Endodermal cell (in vitro differentiated cells): ENCODE measurements at regions not wholly inside any gene's neighbourhood (a gene's known extent, or its start where the extent isn't known, plus 50 kb on each side); places are given as distances from the start of the nearest gene placed in this dataset.

Experiments
- DNase-seq: peaks from one replicate; pipeline ENCODE4 v3.0.0-alpha.2; 2017
- H3K27ac ChIP-seq: 2 replicates; pipeline ENCODE4 v1.5.1; 2013; ENCODE audit warnings: mild to moderate bottlenecking, low read depth, low read length, moderate library complexity
- H3K27me3 ChIP-seq: 2 replicates; pipeline ENCODE4 v1.6.1; 2013; ENCODE audit warnings: mild to moderate bottlenecking, low read length, moderate library complexity; ENCODE audit not compliant: insufficient read depth, control insufficient read depth, poor library complexity, severe bottlenecking
- H3K36me3 ChIP-seq: 2 replicates; pipeline ENCODE4 v1.7.0; 2013; ENCODE audit warnings: mild to moderate bottlenecking, low read length, moderate library complexity; ENCODE audit not compliant: control insufficient read depth, insufficient read depth
- H3K4me1 ChIP-seq: one replicate; pipeline ENCODE4 v1.7.0; 2013; ENCODE audit warnings: low read length; ENCODE audit not compliant: control insufficient read depth, insufficient read depth
- H3K4me3 ChIP-seq: 2 replicates; pipeline ENCODE4 v1.5.1; 2013; ENCODE audit warnings: mild to moderate bottlenecking, low read length, moderate library complexity
- H3K9ac ChIP-seq: 2 replicates; pipeline ENCODE4 v1.6.1; 2013; ENCODE audit warnings: mild to moderate bottlenecking, low read length, moderate library complexity; ENCODE audit not compliant: poor library complexity, severe bottlenecking; ENCODE audit errors: extremely low read depth
- H3K9me3 ChIP-seq: 2 replicates; pipeline ENCODE4 v1.6.1; 2013; ENCODE audit warnings: mild to moderate bottlenecking, low read length, moderate library complexity; ENCODE audit not compliant: control insufficient read depth
- H3K27ac Mint-ChIP-seq: 2 replicates; pipeline ENCODE4 v1.8.0; 2020; ENCODE audit warnings: mixed read lengths
- H3K27me3 Mint-ChIP-seq: 2 replicates; pipeline ENCODE4 v1.8.0; 2021; ENCODE audit warnings: mild to moderate bottlenecking, mixed read lengths; ENCODE audit not compliant: insufficient read depth
- H3K36me3 Mint-ChIP-seq: 2 replicates; pipeline ENCODE4 v1.8.0; 2020; ENCODE audit warnings: low read depth, mixed read lengths
- H3K4me1 Mint-ChIP-seq: 2 replicates; pipeline ENCODE4 v1.8.0; 2020; ENCODE audit warnings: mixed read lengths
- H3K4me3 Mint-ChIP-seq: 2 replicates; pipeline ENCODE4 v1.8.0; 2020; ENCODE audit warnings: mild to moderate bottlenecking, moderate library complexity, mixed read lengths
- H3K9me3 Mint-ChIP-seq: 2 replicates; pipeline ENCODE4 v1.8.0; 2020; ENCODE audit warnings: mild to moderate bottlenecking, mixed read lengths
- CTCF ChIP-seq: fragments of 200-600 bp; sonication (generic); conservative IDR thresholded peaks from 2 replicates; pipeline ENCODE4 v1.5.0; 2021; ENCODE audit warnings: antibody characterized with exemption, mild to moderate bottlenecking
- WGBS, 2 experiments: methylation state at CpG; one replicate each; pipeline versions ENCODE4 v1.1.5 to v1.1.7; 2013; ENCODE audit warnings: missing lambda C conversion rate in 2 of 2, mixed read lengths in 1 of 2; ENCODE audit not compliant: insufficient coverage in 1 of 2, insufficient read length in 1 of 2; 5-methylcytosine and 5-hydroxymethylcytosine counted together

GRCh38 chr13:23516190-23516589 lies 54.0 kb upstream of the TNFRSF19 start:
- Histone ChIP-seq H3K9ac (no peak overlapping the region), H3K27ac (no peak overlapping the region), H3K36me3 (no peaks in the 10 kb centered on the region), H3K4me1 (peaks cover 34% of the 10 kb centered on the region), H3K9me3 (no peaks in the 10 kb centered on the region), H3K4me3 (peak overlapping the region; percentile 37), H3K27me3 (no peaks in the 10 kb centered on the region)
- no peak for TF ChIP-seq CTCF
- Mint-ChIP-seq H3K27me3 (no peaks in the 10 kb centered on the region), H3K9me3 (no peaks in the 10 kb centered on the region), H3K4me3 (no peak overlapping the region), H3K27ac (no peak overlapping the region), H3K4me1 (peaks cover 62% of the 10 kb centered on the region), H3K36me3 (no peaks in the 10 kb centered on the region)
- DNase-seq: no peak
- 43 to 81% methylated on average over 3 of the region's 3 CpGs for WGBS, 2 experiments

GRCh38 chr13:23516702-23517101 lies 53.5 kb upstream of the TNFRSF19 start:
- peak overlapping the region; percentile 4 for H3K4me3 ChIP-seq
- H3K4me1 ChIP-seq: peaks cover 34% of the 10 kb centered on the region
- no peaks in the 10 kb centered on the region for H3K36me3 ChIP-seq
- no peak for TF ChIP-seq CTCF
- H3K36me3 Mint-ChIP-seq: no peaks in the 10 kb centered on the region
- H3K9me3 ChIP-seq: no peaks in the 10 kb centered on the region
- H3K4me1 Mint-ChIP-seq: peaks cover 58% of the 10 kb centered on the region
- no peak overlapping the region for H3K27ac ChIP-seq
- 75 to 90% methylated on average over 2 of the region's 2 CpGs for WGBS, 2 experiments
- H3K9me3 Mint-ChIP-seq: no peaks in the 10 kb centered on the region
- H3K27me3 Mint-ChIP-seq: no peaks in the 10 kb centered on the region
- no peak overlapping the region for H3K9ac ChIP-seq
- H3K4me3 Mint-ChIP-seq: no peak overlapping the region
- no peak for DNase-seq
- H3K27ac Mint-ChIP-seq: no peak overlapping the region
- H3K27me3 ChIP-seq: no peaks in the 10 kb centered on the region

- Histone ChIP-seq H3K4me3 (no peak overlapping the region), H3K27ac (no peak overlapping the region), H3K9ac (no peak overlapping the region), H3K36me3 (no peaks in the 10 kb centered on the region), H3K9me3 (no peaks in the 10 kb centered on the region), H3K27me3 (no peaks in the 10 kb centered on the region), H3K4me1 (peaks cover 34% of the 10 kb centered on the region)
- Mint-ChIP-seq H3K9me3 (no peaks in the 10 kb centered on the region), H3K36me3 (no peaks in the 10 kb centered on the region), H3K27me3 (no peaks in the 10 kb centered on the region), H3K4me3 (no peak overlapping the region), H3K27ac (no peak overlapping the region), H3K4me1 (peaks cover 57% of the 10 kb centered on the region)
- 88 to 93% methylated on average over 3 of the region's 3 CpGs for WGBS, 2 experiments
- DNase-seq: no peak
- no peak for TF ChIP-seq CTCF
Observed at GRCh38 chr13:23518231-23518630, 52.0 kb upstream of the TNFRSF19 start.
